ENCODE measurements at regions not wholly inside any gene's neighbourhood (a gene's known extent, or its start where the extent isn't known, plus 50 kb on each side); places are given as distances from the start of the nearest gene placed in this dataset.

DNA sequence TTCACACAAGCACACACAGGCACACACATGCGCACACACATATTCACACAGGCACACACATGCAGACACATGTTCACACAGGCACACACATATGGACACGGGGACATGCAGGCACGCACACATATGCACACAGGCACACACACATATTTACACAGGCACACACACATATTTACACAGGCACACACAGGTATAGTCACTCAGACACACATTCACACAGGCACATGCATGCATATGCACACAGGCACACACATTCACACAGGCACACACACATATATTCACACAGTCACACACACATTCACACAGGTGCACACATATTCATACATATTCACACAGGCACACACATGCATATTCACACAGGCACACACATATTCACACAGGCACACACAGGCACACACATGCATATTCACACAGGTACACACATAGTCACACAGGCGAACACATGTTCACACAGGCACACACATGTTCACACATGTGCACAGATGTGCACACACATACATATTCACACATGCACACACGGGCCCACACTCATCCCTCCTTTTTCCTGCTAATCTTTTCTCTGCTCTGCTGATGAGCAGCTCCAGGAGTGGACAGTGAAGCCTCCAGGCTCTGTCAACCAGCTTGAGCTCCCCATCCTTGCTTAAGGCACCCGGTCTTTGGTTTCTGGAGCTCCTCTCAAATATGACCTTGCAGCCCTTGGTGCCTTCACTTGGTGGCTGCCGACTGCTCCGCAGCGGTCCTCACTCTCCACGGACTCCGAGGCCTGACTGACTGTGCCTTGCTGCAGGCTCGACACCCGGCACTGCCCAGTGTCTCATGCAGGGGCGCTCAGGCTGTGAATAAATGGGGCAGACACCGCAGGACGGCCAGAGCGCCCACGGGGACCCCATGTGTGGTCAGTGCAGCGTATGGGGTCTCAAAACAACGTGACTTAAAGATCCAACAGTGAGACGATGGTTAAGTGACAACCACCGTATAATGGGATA is 581.2 kb upstream of the MGMT start:
- DNase-seq (ENCODE audit: insufficient read length, low spot score) (no peak), FAIRE-seq (no peak)
- TF ChIP-seq POLR2A (IDR thresholded peaks at IDR 0.05; ENCODE audit: low read depth, low read length): no peak

DNA sequence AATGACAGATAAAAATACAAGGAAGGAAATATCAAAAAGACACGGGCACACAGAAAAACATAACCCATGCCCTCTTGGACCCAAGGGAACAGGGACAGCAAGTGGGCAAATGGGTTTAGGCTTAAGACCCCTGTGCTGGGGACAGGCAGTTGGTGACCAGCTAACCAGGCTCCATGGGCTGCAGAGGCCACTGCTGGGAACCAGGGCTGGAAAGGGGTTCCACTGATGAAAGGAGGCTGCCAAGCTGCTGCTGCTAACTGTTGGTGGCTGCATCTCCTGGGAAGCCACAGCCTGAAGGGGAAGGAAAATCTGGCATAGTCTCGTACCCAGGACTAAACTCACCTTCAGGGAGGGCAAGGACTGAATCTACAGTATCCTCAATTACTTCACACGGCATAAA is 579.2 kb upstream of the MGMT start:
- FAIRE-seq: no peak
- TF ChIP-seq POLR2A (IDR thresholded peaks at IDR 0.05; ENCODE audit: low read depth, low read length): no peak
- DNase-seq (ENCODE audit: insufficient read length, low spot score): no peak

DNA sequence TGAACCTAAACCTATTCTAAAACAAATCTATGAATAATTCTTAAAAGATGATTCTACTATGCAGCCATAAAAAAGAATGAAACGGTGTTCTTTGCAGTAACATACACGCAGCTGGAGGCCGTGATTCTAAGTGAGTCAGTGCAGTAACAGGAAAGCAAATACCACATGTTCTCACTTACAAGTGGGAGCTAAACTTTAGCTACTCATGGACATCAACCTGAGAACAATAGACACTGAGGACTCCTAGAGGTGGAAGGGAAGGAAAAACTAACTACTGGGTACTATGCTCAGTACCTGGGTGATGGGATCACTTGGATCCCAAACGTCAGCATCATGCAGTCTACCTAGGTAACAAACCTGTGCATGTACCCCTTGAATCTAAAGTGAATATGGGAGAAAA is 575.0 kb upstream of the MGMT start:
- no peak for FAIRE-seq

GRCh38 chr10:128894641-128895040 is 572.4 kb upstream of the MGMT start:
- FAIRE-seq: no peak
- no peak for TF ChIP-seq POLR2A (IDR thresholded peaks at IDR 0.05; ENCODE audit: low read depth, low read length)
- DNase-seq (ENCODE audit: insufficient read length, low spot score): no peak

More for the DNA sequence above, 575.0 kb upstream of the MGMT start:
- no peak for TF ChIP-seq POLR2A (IDR thresholded peaks at IDR 0.05; ENCODE audit: low read depth, low read length)
- DNase-seq (ENCODE audit: insufficient read length, low spot score): no peak

DNA sequence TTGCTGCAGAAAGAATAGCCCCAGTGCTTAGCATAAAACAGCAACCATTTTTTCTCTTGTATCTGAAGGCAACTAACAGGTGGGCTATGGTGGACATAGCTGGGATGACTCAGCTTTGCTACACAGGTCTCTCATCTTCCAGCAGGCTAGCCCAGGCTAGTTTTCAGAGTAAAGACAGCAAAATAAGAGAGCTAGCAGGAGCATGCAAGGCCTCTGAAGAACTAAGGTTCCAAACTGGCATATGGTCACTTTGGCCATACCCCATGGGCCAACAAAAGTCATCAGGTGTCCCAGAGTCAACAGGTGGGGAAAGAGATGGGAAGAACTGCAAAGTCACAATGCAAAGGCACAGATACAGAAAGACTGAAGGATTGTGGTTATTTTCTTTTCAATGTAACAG is 571.6 kb upstream of the MGMT start:
- DNase-seq (ENCODE audit: insufficient read length, low spot score): no peak
- FAIRE-seq: no peak
- no peak for TF ChIP-seq POLR2A (IDR thresholded peaks at IDR 0.05; ENCODE audit: low read depth, low read length)

- no peak for DNase-seq (ENCODE audit: insufficient read length, low spot score)
Observed at GRCh38 chr10:128896116-128896795, 570.8 kb upstream of the MGMT start.

GRCh38 chr10:128896963-128897362 is 570.1 kb upstream of the MGMT start:
- TF ChIP-seq POLR2A (IDR thresholded peaks at IDR 0.05; ENCODE audit: low read depth, low read length): no peak
- no peak for FAIRE-seq
- no peak for DNase-seq (ENCODE audit: insufficient read length, low spot score)

More at GRCh38 chr10:128896116-128896795, 570.8 kb upstream of the MGMT start:
- no peak for TF ChIP-seq POLR2A (IDR thresholded peaks at IDR 0.05; ENCODE audit: low read depth, low read length)
- FAIRE-seq: no peak

- DNase-seq (ENCODE audit: insufficient read length, low spot score): no peak
- no peak for TF ChIP-seq POLR2A (IDR thresholded peaks at IDR 0.05; ENCODE audit: low read depth, low read length)
- FAIRE-seq: no peak
Observed at GRCh38 chr10:128897401-128898129, 569.5 kb upstream of the MGMT start.

- no peak for TF ChIP-seq POLR2A (IDR thresholded peaks at IDR 0.05; ENCODE audit: low read depth, low read length)
- DNase-seq (ENCODE audit: insufficient read length, low spot score): no peak
- FAIRE-seq: no peak
Observed at GRCh38 chr10:128898133-128898915, 568.7 kb upstream of the MGMT start.

DNA sequence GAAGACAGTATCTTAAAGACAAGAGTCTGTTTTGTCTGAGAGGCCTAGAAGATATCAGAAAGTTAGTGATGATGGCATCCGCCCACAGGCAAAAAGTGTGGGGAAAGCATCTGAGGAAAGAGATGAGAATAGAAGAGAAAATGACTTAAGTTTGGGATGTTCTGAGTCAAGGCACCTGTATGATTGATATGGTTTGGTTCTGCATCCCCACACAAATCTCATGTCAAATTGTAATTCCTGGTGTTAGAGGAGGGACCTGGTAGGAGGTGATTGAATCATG is 568.2 kb upstream of the MGMT start:
- FAIRE-seq: no peak
- DNase-seq (ENCODE audit: insufficient read length, low spot score): no peak
- TF ChIP-seq POLR2A (IDR thresholded peaks at IDR 0.05; ENCODE audit: low read depth, low read length): no peak

DNA sequence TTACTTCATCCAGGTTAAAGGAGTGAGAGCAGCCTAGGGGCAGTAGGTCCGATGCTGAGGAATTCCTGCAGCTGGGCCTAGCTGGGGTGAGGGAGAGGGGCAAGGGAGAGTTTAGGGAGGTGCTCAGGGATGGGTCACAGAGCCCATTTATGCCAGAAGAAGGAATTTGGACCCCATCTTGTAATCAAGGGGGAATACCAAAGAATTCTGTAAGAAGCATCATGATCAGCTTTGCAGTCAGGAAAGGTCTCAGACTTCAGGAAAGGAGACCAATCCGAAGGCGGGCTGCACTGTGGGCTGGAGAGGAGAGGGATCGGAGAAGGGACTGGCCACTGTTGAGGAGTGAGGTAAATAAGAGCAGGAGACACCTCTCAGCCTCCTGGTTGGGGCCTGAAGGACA is 566.6 kb upstream of the MGMT start:
- DNase-seq (ENCODE audit: insufficient read length, low spot score) (no peak), FAIRE-seq (no peak)
- TF ChIP-seq POLR2A (IDR thresholded peaks at IDR 0.05; ENCODE audit: low read depth, low read length): no peak

GRCh38 chr10:128901236-128901635 is 565.8 kb upstream of the MGMT start:
- no peak for TF ChIP-seq POLR2A (IDR thresholded peaks at IDR 0.05; ENCODE audit: low read depth, low read length)
- no peak for DNase-seq (ENCODE audit: insufficient read length, low spot score)
- FAIRE-seq: no peak

DNA sequence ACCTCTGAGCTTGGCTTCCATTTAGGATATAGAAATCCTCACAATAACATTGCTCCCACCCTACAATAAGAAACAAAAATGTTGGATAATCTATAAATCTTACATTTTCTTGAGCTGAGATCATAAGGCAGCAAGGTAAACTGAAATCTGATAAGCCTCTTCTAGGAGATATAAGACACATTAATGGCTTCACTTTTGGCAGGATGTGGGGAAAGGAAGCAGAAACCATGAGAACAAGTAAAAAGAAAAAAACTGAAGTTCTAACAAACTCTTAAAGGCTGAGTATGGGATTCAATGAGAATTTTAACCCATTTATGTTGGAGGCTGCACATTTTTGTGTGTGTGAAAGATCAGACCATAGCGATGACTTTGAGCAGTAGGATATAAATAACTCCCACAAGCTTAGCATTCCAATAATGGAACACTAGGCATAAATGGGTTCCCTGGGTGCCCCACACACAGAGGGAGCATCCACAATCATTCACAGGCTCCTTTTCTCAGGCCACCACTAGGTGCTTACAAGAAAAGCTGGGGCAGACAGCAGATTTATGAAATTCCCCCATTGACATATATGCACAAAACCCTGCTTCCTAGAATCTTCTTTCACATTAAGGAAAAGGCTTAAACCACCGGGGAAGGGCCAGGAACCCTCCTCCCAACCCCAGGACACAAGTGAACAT is 564.9 kb upstream of the MGMT start:
- DNase-seq (ENCODE audit: insufficient read length, low spot score) (no peak), FAIRE-seq (no peak)
- TF ChIP-seq POLR2A (IDR thresholded peaks at IDR 0.05; ENCODE audit: low read depth, low read length): no peak

Measured in H54 (cell line).